ENCODE measurements at regions not wholly inside any gene's neighbourhood (a gene's known extent, or its start where the extent isn't known, plus 50 kb on each side); places are given as distances from the start of the nearest gene placed in this dataset.

GRCh38 chr1:173276922-173277800 lies 70.0 kb upstream of the TNFSF4 start:
- no peaks in the 10 kb centered on the region for H3K9me3 ChIP-seq (replicated peaks)
- H3K27me3 ChIP-seq (ENCODE audit: low read depth) = no peaks in the 10 kb centered on the region
- H3K36me3 ChIP-seq = no peaks in the 10 kb centered on the region
- DNase-seq = no peak
- H3K27ac ChIP-seq (replicated peaks) = no peak overlapping the region
- intact Hi-C loops (cut with micrococcal nuclease) = no loop called here
- no peak for TF ChIP-seq CTCF (IDR thresholded peaks at IDR 0.05; ENCODE audit: borderline replicate concordance)
- H3K4me3 ChIP-seq = no peak overlapping the region
- no peaks in the 10 kb centered on the region for H3K4me1 ChIP-seq

- DNase-seq = no peak
- no peak overlapping the region for H3K27ac ChIP-seq (replicated peaks)
- no peaks in the 10 kb centered on the region for H3K27me3 ChIP-seq (ENCODE audit: low read depth)
- no peak overlapping the region for H3K4me3 ChIP-seq
- H3K9me3 ChIP-seq (replicated peaks) = no peaks in the 10 kb centered on the region
- H3K4me1 ChIP-seq = no peaks in the 10 kb centered on the region
- TF ChIP-seq CTCF (IDR thresholded peaks at IDR 0.05; ENCODE audit: borderline replicate concordance) = no peak
- no peaks in the 10 kb centered on the region for H3K36me3 ChIP-seq
- intact Hi-C loops (cut with micrococcal nuclease) = no loop called here
These were observed 73.9 kb upstream of the TNFSF4 start for GRCh38 chr1:173280899-173281660.

- H3K27ac ChIP-seq (replicated peaks) = no peak overlapping the region
- H3K4me1 ChIP-seq = no peaks in the 10 kb centered on the region
- no peak for TF ChIP-seq CTCF (IDR thresholded peaks at IDR 0.05; ENCODE audit: borderline replicate concordance)
- H3K4me3 ChIP-seq = no peak overlapping the region
- no peaks in the 10 kb centered on the region for H3K36me3 ChIP-seq
- intact Hi-C loops (cut with micrococcal nuclease) = loop anchor here (5.0 kb wide), 1 partner anchor 413 kb away; no protein-coding TSS in a partner anchor
- H3K27me3 ChIP-seq (ENCODE audit: low read depth) = no peaks in the 10 kb centered on the region
- no peak for DNase-seq
- H3K9me3 ChIP-seq (replicated peaks) = no peaks in the 10 kb centered on the region
These were observed 77.9 kb upstream of the TNFSF4 start for GRCh38 chr1:173285048-173285447.

GRCh38 chr1:173287785-173288184 lies 80.7 kb upstream of the TNFSF4 start:
- Histone ChIP-seq H3K27ac (replicated peaks) (no peak overlapping the region), H3K27me3 (ENCODE audit: low read depth) (no peaks in the 10 kb centered on the region), H3K4me3 (no peak overlapping the region), H3K4me1 (no peaks in the 10 kb centered on the region), H3K9me3 (replicated peaks) (peaks cover under 1% of the 10 kb centered on the region), H3K36me3 (no peaks in the 10 kb centered on the region)
- intact Hi-C loops (cut with micrococcal nuclease) = loop anchor here (5.0 kb wide), 1 partner anchor 415 kb away; no protein-coding TSS in a partner anchor
- no peak for DNase-seq
- TF ChIP-seq CTCF (IDR thresholded peaks at IDR 0.05; ENCODE audit: borderline replicate concordance) = no peak

- Histone ChIP-seq H3K4me3 (no peak overlapping the region), H3K36me3 (no peaks in the 10 kb centered on the region), H3K9me3 (replicated peaks) (peaks cover 6% of the 10 kb centered on the region), H3K27ac (replicated peaks) (no peak overlapping the region), H3K27me3 (ENCODE audit: low read depth) (no peaks in the 10 kb centered on the region), H3K4me1 (no peaks in the 10 kb centered on the region)
- no peak for DNase-seq
- TF ChIP-seq CTCF (IDR thresholded peaks at IDR 0.05; ENCODE audit: borderline replicate concordance) = no peak
- intact Hi-C loops (cut with micrococcal nuclease) = no loop called here
These were observed 86.6 kb upstream of the TNFSF4 start for GRCh38 chr1:173293756-173294155.

All from left ventricle myocardium inferior (tissue), 1 donor.